Heart left ventricle (tissue), 13 donors: ENCODE measurements at regions not wholly inside any gene's neighbourhood (a gene's known extent, or its start where the extent isn't known, plus 50 kb on each side); places are given as distances from the start of the nearest gene placed in this dataset.

Experiments
- CTCF ChIP-seq, 12 donors: fragments of 200-600 bp; sonication (generic) in 4 of 12; IDR thresholded peaks; one replicate each; pipeline versions ENCODE4 v1.5.0 to v1.8.0; 2018 to 2022; ENCODE audit warnings: antibody characterized with exemption in 12 of 12, mild to moderate bottlenecking in 5 of 12
- POLR2A ChIP-seq, 2 donors: fragments of 450-650 bp; IDR thresholded peaks; one replicate each; pipeline ENCODE4 v1.6.1; 2017; ENCODE audit warnings: antibody characterized with exemption in 2 of 2, mild to moderate bottlenecking in 2 of 2, moderate library complexity in 2 of 2
- donor health status: ischemic (EF 13 %, LVEDD 7.1; RV severe dilation, severe dysfunction).
- donor health status: DM: no; HTN: yes; CAD: no.
- donor health status: DM: no; HTN: no; CAD: no.
- donor health status: ischemic (EF 25% LVEDD 6.9; RV normal size, moderate dysfunction).
- donor health status: ischemic (EF 25% LVEDD 5.7; RV mildly dilated, moderate dysfunction).
- donor health status: ischemic (EF 35%, LVEDD 5.7; RV mildly dilated, moderate dysfunction).
- donor health status: nonischemic (EF 11% LVEDD 7.7; RV severe dilation, severe dysfunction).
- donor health status: DM: yes; HTN: yes; CAD: no.
- donor health status: PGD.
- donor health status: ischemic (EF 29% LVEDD 5.4; RV normal size, mild dysfunction).
- donor health status: nonischemic (EF 23%, LVEDD 6.1; RV moderate dilation, normal function).

- TF ChIP-seq CTCF (IDR thresholded peaks at IDR 0.05) = no peak
- no peak for TF ChIP-seq POLR2A (IDR thresholded peaks at IDR 0.05)
Measured at GRCh38 chr1:209207126-209207700, 376.3 kb upstream of the CAMK1G start.
